Suprapubic skin (tissue), 3 donors: ENCODE measurements at regions not wholly inside any gene's neighbourhood (a gene's known extent, or its start where the extent isn't known, plus 50 kb on each side); places are given as distances from the start of the nearest gene placed in this dataset.

Experiments used
- POLR2AphosphoS5 ChIP-seq, 3 donors: sonication (generic); formaldehyde crosslinking; IDR thresholded peaks; one replicate each; pipeline ENCODE4 v1.6.1; 2017; ENCODE audit warnings: antibody characterized with exemption in 3 of 3
- TF ChIP-seq, protein P1 (sequence below), 2 donors: fragments of 200-600 bp in 1 of 2; fragments of 450-650 bp in 1 of 2; sonication (generic) in 1 of 2; IDR thresholded peaks; one replicate each; pipeline ENCODE4 v1.5.1; 2016 to 2019; ENCODE audit warnings: antibody characterized with exemption in 2 of 2, mild to moderate bottlenecking in 1 of 2, moderate library complexity in 1 of 2

DNA sequence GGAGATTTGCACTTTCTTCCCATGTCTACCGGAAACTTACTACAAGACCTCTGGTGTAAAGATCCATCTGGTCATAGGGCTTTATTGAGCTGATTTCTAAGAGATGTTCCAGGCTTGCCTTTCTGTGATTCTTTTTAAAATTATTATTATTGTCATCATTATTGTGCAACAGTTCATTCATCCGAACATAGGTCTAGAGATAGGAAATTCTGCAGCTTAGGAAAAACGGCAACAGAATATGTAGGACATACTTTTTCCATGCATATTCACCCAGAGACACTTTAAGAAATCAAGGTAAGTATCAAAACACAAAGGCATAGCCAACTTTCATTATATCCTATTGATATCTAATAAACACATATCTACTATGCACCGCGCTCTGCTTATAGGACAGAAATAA, 378.2 kb upstream of the KLF4 start:
- TF ChIP-seq, protein P1, sequence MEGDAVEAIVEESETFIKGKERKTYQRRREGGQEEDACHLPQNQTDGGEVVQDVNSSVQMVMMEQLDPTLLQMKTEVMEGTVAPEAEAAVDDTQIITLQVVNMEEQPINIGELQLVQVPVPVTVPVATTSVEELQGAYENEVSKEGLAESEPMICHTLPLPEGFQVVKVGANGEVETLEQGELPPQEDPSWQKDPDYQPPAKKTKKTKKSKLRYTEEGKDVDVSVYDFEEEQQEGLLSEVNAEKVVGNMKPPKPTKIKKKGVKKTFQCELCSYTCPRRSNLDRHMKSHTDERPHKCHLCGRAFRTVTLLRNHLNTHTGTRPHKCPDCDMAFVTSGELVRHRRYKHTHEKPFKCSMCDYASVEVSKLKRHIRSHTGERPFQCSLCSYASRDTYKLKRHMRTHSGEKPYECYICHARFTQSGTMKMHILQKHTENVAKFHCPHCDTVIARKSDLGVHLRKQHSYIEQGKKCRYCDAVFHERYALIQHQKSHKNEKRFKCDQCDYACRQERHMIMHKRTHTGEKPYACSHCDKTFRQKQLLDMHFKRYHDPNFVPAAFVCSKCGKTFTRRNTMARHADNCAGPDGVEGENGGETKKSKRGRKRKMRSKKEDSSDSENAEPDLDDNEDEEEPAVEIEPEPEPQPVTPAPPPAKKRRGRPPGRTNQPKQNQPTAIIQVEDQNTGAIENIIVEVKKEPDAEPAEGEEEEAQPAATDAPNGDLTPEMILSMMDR (IDR thresholded peaks at IDR 0.05) = no peak
- no peak for TF ChIP-seq POLR2AphosphoS5 (IDR thresholded peaks at IDR 0.05)
